ENCODE measurements at regions not wholly inside any gene's neighbourhood (a gene's known extent, or its start where the extent isn't known, plus 50 kb on each side); places are given as distances from the start of the nearest gene placed in this dataset.

GRCh38 chr4:26106776-26107175 is 192.8 kb downstream of the SMIM20 start:
- DNase-seq = no peak

GRCh38 chr4:26108054-26108453 is 194.0 kb downstream of the SMIM20 start:
- no peak for DNase-seq

DNA sequence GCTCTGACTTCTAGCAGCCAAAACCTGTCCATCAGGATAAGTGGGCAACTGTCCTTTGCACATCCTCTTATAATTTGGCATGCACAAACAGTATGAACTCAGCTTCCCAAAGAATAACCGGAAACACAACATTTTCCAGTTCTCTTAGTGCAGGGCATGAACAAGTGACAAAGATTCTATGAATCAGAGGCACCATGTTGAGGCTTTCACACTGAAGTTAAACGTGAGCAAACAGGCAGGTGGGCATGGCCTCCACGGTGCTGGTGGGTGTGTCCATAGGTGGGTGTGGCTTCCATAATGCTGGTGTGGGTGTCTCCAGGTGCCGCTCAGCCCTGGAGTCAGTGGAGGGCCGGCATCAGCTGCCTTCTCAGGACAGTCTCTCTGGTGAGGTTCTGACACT is 196.5 kb downstream of the SMIM20 start:
- DNase-seq = no peak

DNA sequence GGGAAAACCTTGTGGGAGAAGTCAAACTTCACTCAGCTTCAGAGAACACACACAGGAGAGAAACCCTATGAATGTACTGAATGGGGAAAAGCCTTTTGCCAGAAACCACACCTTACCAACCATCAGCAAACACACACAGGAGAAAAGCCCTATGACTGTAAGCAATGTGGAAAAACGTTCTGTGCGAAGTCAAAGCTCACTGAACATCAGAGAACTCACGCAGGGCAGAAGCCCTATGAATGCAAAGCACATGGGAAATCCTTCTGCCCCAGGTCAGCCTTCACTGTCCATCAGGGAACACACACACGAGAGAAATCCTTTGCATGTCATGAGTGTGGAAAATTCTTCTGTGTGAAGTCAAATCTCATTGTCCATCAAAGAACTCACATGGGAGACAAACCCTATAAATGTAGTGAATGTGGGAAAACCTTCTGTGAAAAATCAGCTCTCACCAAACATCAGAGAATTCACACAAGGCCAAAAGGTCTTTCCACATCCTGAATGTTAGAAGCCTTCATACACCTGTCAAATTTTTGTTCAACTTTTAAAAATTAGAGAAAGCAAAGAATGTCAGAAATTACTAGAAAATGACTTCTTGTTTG is 199.4 kb downstream of the SMIM20 start:
- no peak for DNase-seq

- DNase-seq = no peak
Measured at GRCh38 chr4:26116057-26116456, 202.0 kb downstream of the SMIM20 start.

DNA sequence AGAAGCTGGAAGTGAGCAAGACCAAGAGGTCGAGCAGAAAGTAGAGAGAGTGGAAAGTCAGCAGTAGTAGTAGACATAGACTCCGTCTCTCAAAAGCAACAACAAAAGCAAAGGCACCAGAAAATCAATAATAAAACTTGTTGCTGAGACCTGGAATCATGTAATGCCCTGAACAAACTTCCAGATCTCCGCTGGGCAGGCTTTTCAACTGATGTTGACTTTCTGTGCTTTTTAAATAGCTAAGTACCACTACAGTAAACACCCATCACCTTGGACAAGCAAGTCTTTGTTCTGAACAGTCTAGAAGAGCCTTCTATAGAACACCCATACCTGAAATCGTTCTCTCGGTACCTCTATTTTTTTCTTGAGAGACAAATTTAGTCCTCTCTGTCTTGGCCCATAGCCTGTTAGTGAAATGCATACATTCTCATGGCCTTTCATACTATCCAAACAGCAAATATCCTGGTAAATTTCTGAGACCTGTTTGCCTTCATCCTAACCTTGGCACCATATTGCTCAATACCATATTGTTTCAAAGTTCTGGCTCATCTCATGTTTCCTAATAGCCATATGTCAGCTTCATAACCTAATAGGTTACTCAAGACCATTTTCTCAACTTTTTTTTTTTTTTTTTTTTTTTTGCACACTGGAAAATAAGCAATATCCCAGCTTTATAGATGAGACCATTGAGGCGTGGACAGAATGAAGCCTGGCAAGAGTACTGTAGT is 200.6 kb upstream of the RBPJ start:
- no peak for DNase-seq

- DNase-seq = no peak
Measured at GRCh38 chr4:26122690-26123089, 198.1 kb upstream of the RBPJ start.

DNA sequence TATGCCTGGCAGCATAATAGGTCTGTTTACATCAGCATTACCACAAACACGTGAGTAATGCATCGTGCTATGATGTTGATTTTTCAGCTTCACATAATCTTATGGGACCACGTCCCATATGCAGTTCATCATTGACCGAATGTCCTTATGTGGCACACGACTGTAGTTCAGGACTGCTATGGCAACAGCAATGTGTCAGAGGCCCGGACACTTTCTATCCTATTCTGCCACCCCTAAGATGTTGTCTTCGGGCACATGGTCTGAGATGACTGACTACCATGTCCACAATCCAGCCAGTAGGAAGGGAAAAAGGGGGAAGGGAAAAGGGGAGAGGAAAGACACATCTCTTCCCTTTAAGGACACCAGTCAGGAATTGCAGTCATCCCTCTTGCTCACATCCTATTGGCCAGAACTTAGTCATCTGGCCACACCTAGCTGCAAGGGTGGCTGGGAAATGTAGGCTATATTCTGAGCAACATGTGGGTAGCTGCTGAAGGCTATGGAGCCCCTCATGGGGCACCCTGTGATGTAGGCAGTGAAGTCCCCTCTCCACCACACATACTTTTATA is 196.0 kb upstream of the RBPJ start:
- no peak for DNase-seq

- no peak for DNase-seq
Measured at GRCh38 chr4:26126143-26126718, 194.6 kb upstream of the RBPJ start.

- no peak for DNase-seq
Measured at GRCh38 chr4:26126994-26127393, 193.8 kb upstream of the RBPJ start.

GRCh38 chr4:26127851-26128337 is 192.9 kb upstream of the RBPJ start:
- DNase-seq = no peak

DNA sequence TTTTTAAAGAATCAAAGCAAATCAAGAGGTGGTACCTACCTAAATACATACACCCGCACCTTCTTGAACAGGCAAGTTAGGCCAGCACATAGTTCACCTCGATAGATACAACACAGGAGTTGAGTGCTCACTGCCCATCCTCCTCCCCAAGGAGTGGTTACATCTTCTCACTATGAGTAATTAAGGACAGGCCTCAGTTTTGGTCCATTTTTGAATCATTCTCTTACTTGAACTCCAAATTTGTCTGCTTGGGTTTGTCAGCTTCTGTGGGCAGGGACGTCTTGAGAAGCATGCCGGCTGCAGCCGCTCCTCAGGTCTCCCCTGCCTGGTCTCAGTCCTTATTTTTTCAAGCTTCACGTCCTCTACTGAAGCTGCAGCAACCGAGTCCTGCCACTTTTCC is 190.6 kb upstream of the RBPJ start:
- DNase-seq = no peak

DNA sequence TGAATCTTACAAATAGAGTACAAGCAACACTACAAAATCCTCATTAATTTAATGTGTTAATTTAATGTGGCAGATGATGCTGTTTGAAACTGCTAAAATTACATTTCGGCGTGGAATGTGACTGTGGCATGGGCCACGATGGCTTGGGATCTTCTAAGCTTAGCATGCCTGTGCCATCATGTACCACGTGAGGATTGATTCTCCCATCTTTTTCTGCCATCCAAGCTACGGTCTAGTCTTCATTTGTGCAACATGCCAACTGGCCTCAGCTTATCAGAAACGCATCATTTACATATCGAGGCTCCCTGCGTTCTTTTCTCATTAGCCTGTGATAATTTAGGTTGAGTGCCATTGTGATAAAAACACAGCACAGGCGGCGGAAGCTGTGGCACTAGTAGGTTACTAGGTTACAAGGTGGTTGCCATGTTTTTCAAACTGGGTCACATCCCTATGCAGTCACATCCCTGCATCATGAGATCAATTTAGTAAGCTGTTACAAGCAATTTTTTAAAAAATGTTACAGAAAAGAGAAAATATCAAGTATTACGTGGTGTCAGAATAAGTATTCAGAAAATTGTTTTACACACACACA is 189.9 kb upstream of the RBPJ start:
- no peak for DNase-seq

- DNase-seq = no peak
Measured at GRCh38 chr4:26131711-26132110, 189.1 kb upstream of the RBPJ start.

DNA sequence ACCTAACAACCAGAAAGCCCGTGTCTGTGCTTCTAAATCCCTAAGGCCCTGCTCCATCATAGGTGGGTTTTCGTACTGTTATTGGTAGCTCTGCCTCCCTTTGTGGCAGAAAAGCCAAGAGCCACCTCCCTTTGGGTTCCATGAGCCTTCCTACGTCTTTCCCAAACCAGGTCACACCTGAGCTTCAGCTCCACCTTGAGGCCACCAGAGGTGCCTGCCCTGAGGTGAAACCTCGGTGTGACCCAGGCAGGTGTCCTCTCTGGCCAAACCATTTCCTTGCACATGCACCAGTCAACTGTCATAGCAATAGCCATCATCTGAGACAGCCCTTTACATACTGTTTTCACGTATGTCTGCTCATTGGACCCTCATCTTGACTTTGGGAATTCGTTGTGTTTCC is 188.0 kb upstream of the RBPJ start:
- no peak for DNase-seq

GRCh38 chr4:26133840-26134239 is 187.0 kb upstream of the RBPJ start:
- DNase-seq = no peak

GRCh38 chr4:26135331-26135730 is 185.5 kb upstream of the RBPJ start:
- DNase-seq = no peak

- DNase-seq = no peak
Measured at GRCh38 chr4:26136615-26137014, 184.2 kb upstream of the RBPJ start.

DNA sequence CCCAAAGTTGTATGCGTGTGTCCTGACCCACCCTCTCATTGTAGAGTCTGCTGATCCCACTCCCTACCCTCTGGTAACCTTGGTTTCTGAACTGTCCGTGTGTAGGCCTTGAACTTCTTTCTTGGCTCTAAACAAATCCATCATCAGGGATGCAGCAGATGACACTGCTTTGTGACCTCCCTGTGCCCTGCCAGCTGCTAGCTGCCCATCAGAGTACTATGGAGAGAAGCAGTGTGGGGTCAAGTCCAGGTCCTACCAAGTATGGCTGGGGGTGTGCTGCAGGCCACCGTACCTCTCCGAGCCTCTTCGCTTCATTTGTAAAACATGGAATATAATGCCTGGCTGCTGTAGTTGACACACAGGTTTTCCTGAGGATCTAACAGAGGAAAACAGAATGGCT is 183.5 kb upstream of the RBPJ start:
- no peak for DNase-seq

GRCh38 chr4:26139310-26139924 is 181.4 kb upstream of the RBPJ start:
- no peak for DNase-seq

DNA sequence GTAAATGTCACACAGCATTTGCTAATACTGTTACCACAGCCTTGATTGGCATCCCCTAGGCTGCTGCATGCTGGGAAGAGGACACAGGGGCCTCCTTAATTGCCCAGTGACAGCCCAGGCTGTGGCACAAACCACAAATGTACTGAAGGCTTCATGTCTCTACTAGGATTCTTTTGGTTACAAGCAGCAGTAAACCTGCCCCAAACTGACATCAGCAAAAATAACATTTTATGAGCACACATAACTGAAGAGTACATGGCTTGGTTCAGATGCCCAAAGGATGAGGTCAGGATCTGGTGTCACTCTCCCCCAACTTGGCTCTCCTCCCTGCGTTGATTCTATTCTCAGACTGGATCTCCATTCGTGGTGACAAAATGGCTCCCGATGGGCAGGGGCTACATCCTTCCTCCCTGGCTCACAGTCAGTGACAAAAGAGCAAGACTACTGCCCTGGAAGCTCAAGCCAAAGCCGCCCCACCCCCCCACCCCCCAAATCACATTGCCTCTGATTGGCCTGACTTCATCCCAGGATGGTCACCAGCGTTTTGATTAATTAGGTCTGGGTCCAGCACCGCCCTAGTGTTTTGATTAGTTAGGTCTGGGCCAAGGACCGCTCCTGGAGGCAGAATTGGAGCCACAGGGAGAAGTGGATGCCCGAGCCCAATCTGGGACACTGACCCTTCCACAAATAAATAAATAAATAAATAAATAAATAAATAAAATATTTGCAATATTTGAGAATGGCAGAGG is 180.5 kb upstream of the RBPJ start:
- no peak for DNase-seq

DNA sequence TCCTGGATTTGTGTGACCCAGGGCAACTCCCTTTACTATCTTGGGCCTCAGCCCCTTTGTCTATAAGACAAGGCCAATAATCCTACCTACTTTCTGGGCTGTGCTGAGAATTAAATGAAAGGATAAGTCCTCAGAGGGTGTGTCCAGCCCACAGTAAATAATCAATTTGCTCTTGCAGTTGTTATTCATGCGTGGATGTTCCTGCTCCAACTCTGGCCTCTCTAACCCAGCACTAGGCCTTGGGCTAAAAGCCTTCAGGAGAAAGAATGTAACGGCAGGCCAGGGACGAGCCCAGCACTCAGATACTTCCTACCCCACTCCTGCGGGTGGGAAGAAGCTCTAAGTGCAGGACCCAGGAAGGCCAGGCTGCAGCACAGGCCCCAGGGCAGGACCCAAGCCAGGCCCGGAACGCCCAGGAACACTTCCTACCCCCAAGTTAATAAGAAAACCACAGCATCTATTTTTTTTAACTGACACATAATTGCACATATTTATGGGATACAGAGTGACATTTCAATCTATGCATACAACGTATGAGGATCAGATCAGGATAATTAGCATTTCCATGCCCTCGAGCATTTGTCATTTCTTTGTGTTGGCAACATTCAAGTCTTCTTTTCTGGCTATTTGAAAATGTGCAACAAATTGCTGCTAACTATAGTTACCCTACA is 179.6 kb upstream of the RBPJ start:
- no peak for DNase-seq
